T47D (cell line): ENCODE measurements at regions not wholly inside any gene's neighbourhood (a gene's known extent, or its start where the extent isn't known, plus 50 kb on each side); places are given as distances from the start of the nearest gene placed in this dataset.

ENCODE experiments used
- DNase-seq, 2 experiments: peaks; one replicate each; pipeline versions ENCODE4 v3.0.0 to v3.0.0-alpha.2; 2011 to 2012; ENCODE audit warnings: low read depth in 1 of 2, low spot score in 1 of 2
- JUND ChIP-seq: IDR thresholded peaks from 2 replicates; pipeline ENCODE4 v1.6.1; 2012; ENCODE audit warnings: low read depth
- in situ Hi-C: cut with HindIII; loops from 2 replicates; pipeline ENCODE4 v1.10.0; 2016; ENCODE audit warnings: low sequenced_read_pairs, low pct_unique_long_range_greater_than_20kb

DNA sequence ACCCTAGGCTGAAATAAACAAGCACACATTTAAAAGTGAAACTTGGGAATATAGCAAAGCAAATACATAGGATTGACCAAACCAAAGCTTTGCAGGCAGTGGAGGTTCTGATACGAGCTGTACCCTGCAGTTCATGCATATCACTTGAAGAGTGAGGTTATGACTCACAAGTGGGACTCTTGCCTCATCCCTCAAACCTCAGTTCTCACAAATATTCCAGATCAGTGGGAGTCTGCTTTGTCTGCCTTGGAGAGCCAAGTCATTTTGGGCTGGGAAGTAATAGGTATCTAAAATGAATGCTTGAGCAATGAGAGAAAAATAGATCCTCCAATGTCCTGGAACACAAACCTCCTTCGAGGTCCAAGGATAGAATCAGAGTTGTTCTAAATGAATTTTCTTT lies 116.4 kb downstream of the LRIG3 start:
- no peak for TF ChIP-seq JUND
- DNase-seq, result no peak
- in situ Hi-C loops, result no loop called here

DNA sequence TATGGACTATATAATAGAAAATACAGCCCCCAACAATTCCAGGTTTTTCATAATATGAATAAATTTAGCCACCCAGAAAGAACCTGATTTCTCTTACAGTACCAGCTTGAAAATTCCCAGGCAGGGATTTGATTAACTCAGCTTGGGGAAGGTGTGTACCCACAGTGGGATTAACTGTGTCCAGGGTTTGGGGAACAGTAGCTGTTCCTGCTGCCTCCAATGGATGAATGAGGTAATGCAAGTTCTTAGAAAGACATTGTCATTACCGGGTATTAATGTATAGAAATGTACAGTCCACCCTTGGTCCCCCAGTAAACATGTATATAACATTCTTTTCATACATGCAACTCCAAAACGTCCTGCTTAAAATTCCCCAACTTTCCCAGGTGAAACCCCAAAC lies 115.6 kb downstream of the LRIG3 start:
- peak in 1 of 2 experiments; percentile 22 for DNase-seq
- TF ChIP-seq JUND, result no peak
- in situ Hi-C loops, result no loop called here

DNA sequence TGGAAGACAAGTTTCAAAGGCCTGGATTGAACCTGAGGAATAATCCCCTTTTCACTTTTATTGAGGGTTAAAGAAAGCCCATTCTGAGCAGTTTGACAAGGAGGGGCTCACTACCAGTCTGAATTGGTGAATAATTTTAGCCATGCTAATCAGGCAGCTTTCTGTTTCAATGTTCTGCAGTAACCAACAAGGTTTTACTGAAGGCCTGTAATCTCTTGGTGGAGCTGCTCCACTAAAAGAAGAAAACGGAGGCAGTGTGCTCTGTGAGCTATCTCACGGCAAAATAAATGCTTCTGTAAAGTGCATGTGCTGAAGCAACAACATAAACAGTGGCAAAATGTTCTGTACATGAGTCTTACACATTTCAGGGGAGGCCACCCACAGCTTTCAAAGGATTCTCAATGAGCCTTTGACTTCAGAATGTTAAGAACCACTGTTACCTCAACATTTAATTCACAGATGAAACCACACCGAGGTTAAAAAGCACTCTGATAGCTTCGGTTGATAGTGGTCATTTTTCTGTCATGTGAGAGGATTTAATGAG lies 111.2 kb downstream of the LRIG3 start:
- in situ Hi-C loops, result no loop called here
- no peak for TF ChIP-seq JUND
- DNase-seq, result no peak

DNA sequence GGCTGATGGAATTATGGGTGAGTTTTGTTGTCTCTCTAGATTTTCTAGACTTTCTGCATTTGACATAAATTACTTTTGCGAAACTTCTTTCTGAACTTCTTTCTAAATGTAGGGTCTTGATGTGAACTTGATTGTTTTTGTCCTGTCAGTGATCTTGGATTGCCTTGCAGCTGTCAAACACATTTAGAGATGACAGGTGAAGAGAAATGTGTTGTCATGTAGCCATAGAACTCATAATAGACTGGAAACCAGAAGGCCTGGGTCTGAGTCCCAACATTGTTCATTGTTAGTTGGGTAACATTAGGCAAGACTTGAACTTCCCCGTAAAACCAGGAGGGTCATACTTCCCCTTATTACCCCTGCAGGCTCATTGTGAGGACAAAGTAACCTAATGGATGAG lies 109.0 kb downstream of the LRIG3 start:
- DNase-seq, result no peak
- in situ Hi-C loops, result no loop called here
- TF ChIP-seq JUND, result no peak

DNA sequence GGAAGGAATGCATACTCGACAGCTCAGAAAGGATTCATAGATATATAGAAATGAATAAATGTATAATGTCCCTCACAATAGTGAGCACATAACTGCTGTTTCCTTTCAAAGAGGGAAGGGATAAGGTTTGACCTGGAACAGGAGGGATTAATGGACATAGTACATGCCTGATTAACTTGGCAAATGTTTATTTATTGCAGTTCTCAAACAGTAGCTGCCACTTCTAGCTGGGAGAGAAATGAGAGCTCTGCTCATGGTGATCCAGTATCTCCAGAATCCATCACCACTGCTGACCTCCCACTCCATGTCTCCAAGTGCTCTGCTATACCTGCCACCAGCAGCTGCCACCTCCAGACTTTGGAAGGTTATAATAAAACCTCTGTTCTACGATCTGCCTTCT lies 108.1 kb downstream of the LRIG3 start:
- in situ Hi-C loops, result no loop called here
- no peak for TF ChIP-seq JUND
- DNase-seq, result peak in 1 of 2 experiments; percentile 22

DNA sequence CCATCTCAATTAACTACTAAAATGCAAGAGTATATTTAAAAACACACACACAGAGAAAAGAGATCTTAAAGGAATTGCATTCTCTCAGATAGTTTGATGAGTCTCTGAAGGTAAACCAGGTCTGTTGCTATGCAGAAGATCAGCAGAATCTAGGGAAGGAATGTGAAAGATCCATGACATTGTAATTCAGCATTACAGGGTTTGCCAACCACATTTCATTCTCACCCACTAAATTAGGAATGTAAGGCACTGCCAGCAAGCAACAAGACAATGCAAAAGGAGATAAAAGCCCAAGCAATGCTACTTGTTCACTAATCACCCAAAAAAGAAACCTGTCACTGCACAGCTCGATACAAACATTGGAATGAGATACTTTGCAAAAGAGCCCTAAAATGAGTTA lies 106.3 kb downstream of the LRIG3 start:
- in situ Hi-C loops, result no loop called here
- TF ChIP-seq JUND, result no peak
- DNase-seq, result no peak

DNA sequence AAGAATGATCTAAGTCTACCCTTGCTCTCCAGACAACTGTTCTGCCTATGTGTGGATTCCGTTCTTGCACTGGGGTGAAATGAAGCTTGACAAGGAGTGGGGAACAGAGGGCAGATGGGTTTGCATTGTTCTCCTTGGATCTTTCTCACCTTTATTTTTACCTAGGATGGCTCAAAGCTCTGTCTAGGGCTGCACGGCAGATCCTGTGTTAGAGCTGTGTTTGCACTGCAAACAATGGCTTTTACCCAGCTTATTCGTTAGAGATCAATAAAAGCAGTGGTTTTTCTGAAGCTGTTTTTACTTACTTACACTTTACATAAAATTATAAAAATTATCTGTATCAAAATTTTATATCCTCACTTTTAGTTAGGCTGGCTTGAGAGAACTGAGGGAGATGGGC lies 105.1 kb downstream of the LRIG3 start:
- no peak for DNase-seq
- in situ Hi-C loops, result no loop called here
- no peak for TF ChIP-seq JUND

DNA sequence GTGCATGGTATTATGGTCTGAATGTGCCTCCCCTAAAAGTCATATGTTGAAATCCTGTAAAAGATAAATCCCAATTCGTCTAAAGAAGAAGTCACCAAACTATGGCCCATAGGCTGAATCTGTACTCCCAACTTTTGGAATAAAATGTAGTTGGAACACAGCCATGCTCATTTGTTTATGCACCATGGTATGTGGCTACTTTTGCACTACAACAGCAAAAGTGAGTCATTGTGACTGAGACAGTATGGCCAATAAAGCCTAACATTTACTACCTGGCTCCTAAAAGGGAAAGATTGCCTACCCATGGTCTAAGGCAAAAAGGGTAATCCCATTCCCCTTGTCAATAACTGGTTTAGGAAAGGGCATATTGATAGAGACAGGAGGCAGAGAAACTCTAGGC lies 101.8 kb downstream of the LRIG3 start:
- no peak for DNase-seq
- TF ChIP-seq JUND, result no peak
- in situ Hi-C loops, result no loop called here

DNA sequence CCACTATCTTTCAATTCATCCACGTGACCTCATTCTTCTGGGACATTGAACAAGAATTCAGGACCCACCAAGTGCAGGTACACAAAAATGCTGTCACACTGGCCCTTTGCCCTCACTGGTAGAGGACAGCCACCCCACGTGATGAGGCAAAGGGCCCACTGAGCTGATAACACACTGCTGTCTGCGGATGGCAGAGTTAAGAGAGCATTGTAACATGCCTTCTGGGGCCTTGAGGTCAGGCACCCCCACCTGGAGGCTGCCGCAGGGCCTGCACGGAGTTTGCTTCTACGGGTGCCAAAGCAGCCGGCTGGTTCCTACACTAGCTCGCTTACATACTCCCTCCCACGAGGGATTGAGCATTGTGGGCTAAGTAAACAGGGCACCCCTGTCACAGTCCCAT lies 101.0 kb downstream of the LRIG3 start:
- no peak for TF ChIP-seq JUND
- no peak for DNase-seq
- in situ Hi-C loops, result no loop called here

DNA sequence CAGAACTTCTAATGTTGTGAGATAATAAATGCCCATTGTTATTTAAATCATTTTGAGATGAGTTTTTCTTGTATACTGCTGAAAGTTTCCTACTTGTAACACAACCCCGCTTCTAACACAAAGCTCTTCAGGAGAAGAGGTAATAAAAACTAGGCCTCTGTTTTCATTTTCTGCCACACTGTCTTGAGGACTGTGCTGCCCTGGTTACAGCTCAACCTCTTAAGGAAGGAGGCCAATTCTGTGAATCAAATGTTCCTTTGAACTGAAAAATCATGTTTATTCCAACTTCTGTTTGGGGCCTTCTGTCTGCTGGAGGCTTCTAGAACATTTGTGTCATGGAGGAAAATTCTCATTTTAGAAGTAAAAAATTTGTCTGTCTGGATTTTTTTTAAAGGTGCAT lies 100.3 kb downstream of the LRIG3 start:
- DNase-seq, result no peak
- no peak for TF ChIP-seq JUND
- in situ Hi-C loops, result no loop called here
